NB4 (cell line): ENCODE measurements at regions not wholly inside any gene's neighbourhood (a gene's known extent, or its start where the extent isn't known, plus 50 kb on each side); places are given as distances from the start of the nearest gene placed in this dataset.

Source experiments
- DNase-seq: peaks from one replicate; pipeline ENCODE4 v3.0.0; 2010; ENCODE audit warnings: low read depth
- H3K4me3 ChIP-seq: one replicate; pipeline ENCODE4 v1.5.1; 2011; ENCODE audit warnings: mild to moderate bottlenecking, low read depth, low read length, moderate library complexity
- CTCF ChIP-seq: IDR thresholded peaks from one replicate; pipeline ENCODE4 v1.5.1; 2012; ENCODE audit warnings: low read depth, low read length
- MAX ChIP-seq: IDR thresholded peaks from 2 replicates; pipeline ENCODE4 v1.6.1; 2011; ENCODE audit warnings: low read depth, low read length
- MYC ChIP-seq: IDR thresholded peaks from 2 replicates; pipeline ENCODE4 v1.6.1; 2011; ENCODE audit warnings: low read depth, low read length
- POLR2A ChIP-seq: IDR thresholded peaks from 2 replicates; pipeline ENCODE4 v1.6.1; 2011; ENCODE audit warnings: mild to moderate bottlenecking; ENCODE audit not compliant: insufficient read length; ENCODE audit errors: extremely low read depth

DNA sequence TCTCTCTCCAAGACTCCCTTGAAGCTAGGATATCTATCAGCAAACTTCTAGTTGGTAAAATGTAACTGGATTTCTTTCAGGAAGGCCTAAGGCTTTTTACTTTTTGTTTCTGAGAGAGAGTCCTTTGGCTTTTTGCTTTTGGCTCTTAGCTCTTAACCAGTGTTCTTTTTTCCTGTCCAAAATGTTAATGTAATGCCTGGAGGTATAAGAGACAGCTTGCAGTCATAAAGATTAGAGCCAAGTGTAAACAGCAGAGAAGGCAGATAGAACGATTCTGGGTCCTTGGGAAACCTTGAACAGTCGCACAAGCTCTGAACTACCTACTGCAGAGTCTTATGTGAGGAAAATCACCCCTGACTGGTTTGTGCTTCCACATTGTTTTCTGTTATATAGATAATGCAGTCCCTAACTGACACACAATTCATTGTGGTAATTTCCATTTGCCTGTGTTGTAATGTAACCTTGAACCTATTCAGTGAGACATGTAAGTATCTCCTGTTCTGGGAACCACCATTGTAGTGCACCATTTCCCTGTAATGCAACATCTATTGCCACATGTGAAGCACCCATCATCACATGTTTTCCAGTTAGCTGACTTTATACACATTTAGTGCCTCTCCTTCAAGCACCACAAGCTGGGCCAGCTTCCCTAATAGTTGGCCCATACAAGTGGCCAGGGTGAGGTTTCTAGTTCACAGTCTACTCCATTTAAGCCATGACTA lies 1311.9 kb downstream of the ROBO1 start:
- TF ChIP-seq CTCF (no peak), MAX (no peak), MYC (no peak), POLR2A (no peak)
- no peak for DNase-seq
- no peak overlapping the region for H3K4me3 ChIP-seq

DNA sequence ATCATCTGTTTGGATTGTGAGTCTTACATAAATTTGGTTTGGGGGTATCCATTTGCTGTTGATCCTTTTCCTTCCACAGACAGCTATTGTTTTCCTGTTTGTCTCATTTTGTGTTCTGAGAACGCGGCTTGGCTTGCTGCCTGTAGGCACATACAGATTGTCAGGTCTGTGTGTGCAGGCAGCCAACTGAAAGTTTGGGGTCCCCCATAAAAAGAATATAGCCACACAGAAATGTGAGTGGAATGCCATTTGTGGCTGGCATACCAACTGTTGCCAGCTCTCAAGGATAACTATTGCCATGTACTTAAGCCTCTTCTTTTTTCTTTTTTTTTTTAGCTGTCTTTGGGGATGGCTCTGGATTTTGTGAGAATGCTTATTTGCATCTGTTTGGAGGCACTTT lies 1308.0 kb downstream of the ROBO1 start:
- TF ChIP-seq CTCF (no peak), MAX (no peak), MYC (no peak), POLR2A (no peak)
- no peak for DNase-seq
- H3K4me3 ChIP-seq, result no peak overlapping the region

- DNase-seq, result no peak
- TF ChIP-seq POLR2A, result no peak
- TF ChIP-seq CTCF, result no peak
- no peak for TF ChIP-seq MYC
- TF ChIP-seq MAX, result no peak
- H3K4me3 ChIP-seq, result no peak overlapping the region
These were observed 1305.8 kb downstream of the ROBO1 start for GRCh38 chr3:78462021-78462420.

DNA sequence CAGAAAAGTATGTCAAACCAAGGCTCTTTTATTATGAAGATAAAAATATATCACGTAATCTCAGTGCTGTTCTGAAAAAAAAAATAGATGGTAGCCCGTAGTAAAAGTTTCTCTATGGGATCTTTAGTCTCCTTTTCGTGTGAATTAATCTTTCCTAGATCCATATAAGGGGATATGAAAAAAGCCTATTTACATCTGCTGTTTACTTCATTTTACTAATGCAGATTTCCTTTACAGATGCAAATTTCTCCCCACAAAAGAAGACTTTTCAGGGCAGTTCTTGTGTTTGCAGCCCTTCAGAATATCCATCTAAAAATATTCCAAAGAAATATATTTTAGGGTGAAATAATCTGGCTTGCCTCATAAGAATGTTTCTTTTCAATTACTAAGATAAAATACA lies 1291.7 kb downstream of the ROBO1 start:
- no peak overlapping the region for H3K4me3 ChIP-seq
- TF ChIP-seq MAX (no peak), MYC (no peak), CTCF (no peak), POLR2A (no peak)
- no peak for DNase-seq

DNA sequence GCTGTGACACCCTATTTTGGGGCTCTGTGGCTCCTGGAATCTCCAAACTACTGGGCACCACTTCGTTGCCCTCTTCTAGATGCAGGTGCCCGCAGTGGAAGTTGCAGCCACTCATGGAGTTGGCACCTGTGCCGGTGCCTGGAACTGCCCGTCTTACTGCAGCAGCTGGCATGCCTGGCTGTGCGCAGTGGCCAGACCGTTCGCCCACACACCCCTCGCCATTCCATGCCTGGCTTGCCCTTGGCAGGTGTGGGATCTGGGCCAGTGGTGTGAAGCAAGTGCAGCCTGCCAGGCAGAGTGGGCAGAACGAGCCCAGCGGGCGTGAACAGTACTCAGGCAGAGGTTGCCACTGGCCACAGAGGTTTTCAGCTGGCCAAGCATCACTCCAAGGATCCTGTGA lies 1286.7 kb downstream of the ROBO1 start:
- no peak for DNase-seq
- H3K4me3 ChIP-seq, result no peak overlapping the region
- no peak for TF ChIP-seq CTCF
- TF ChIP-seq MYC, result no peak
- no peak for TF ChIP-seq POLR2A
- no peak for TF ChIP-seq MAX

DNA sequence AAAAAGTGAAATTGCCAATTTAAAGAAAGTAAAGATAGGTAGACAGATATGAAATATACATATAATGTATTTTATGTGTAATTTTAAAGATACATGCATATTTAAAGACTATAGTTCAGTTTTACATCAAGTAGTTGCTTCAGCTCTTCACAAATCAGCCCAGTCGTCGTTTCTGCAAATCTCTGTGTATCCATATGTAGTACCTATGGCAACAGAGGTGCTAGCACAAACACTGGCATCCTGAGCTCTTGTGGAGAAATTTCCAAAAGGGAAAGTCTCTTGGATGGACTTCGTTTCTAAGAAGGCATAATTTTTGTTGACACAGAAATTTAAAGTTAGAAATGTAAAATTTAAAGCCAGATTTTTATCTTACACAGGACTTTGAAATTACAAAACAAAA lies 1284.7 kb downstream of the ROBO1 start:
- H3K4me3 ChIP-seq, result no peak overlapping the region
- DNase-seq, result no peak
- TF ChIP-seq MYC (no peak), CTCF (no peak), MAX (no peak), POLR2A (no peak)
